ENCODE measurements at regions not wholly inside any gene's neighbourhood (a gene's known extent, or its start where the extent isn't known, plus 50 kb on each side); places are given as distances from the start of the nearest gene placed in this dataset.

GRCh38 chr17:13395346-13395745, 206.4 kb downstream of the HS3ST3A1 start:
- H3K27me3 Mint-ChIP-seq, result no peaks in the 10 kb centered on the region
- ATAC-seq (replicated peaks), result no peak
- DNase-seq, result no peak
- no peak overlapping the region for H3K27ac Mint-ChIP-seq
- no peaks in the 10 kb centered on the region for H3K9me3 Mint-ChIP-seq
- no peaks in the 10 kb centered on the region for H3K36me3 Mint-ChIP-seq
- H3K4me1 Mint-ChIP-seq, result no peaks in the 10 kb centered on the region
- no peak overlapping the region for H3K4me3 Mint-ChIP-seq

GRCh38 chr17:13393841-13394710, 207.7 kb downstream of the HS3ST3A1 start:
- Mint-ChIP-seq H3K9me3 (no peaks in the 10 kb centered on the region), H3K4me1 (no peaks in the 10 kb centered on the region), H3K36me3 (no peaks in the 10 kb centered on the region), H3K27me3 (no peaks in the 10 kb centered on the region), H3K4me3 (no peak overlapping the region), H3K27ac (no peak overlapping the region)
- ATAC-seq (replicated peaks), result no peak
- no peak for DNase-seq

DNA sequence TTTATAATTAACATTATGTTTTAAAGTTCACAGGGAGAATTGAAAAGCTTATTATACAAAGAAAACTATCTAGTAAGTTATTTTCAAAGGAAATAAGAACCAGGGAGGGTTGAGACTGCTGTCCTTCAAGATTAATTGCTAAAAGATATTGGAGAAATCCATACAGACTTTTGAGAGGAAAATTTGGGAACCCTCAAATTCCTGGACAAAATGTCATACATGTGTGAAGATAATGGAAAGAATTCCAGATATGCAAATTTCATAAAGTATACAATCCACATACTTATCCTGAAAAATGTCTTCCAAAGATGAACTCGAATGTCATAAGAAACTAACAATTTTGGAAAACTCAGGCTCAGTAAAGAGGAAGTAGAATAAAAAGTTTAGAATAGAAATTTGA, 213.8 kb downstream of the HS3ST3A1 start:
- ATAC-seq (replicated peaks), result no peak
- Mint-ChIP-seq H3K27me3 (no peaks in the 10 kb centered on the region), H3K4me3 (no peak overlapping the region), H3K36me3 (no peaks in the 10 kb centered on the region), H3K9me3 (no peaks in the 10 kb centered on the region), H3K4me1 (no peaks in the 10 kb centered on the region), H3K27ac (no peak overlapping the region)
- DNase-seq, result no peak

GRCh38 chr17:13387236-13387635, 214.5 kb downstream of the HS3ST3A1 start:
- no peaks in the 10 kb centered on the region for H3K4me1 Mint-ChIP-seq
- no peaks in the 10 kb centered on the region for H3K36me3 Mint-ChIP-seq
- no peaks in the 10 kb centered on the region for H3K9me3 Mint-ChIP-seq
- ATAC-seq (replicated peaks), result no peak
- H3K27me3 Mint-ChIP-seq, result no peaks in the 10 kb centered on the region
- DNase-seq, result no peak
- no peak overlapping the region for H3K27ac Mint-ChIP-seq
- H3K4me3 Mint-ChIP-seq, result no peak overlapping the region

GRCh38 chr17:13385481-13385911, 216.2 kb downstream of the HS3ST3A1 start:
- no peak for DNase-seq
- Mint-ChIP-seq H3K27me3 (no peaks in the 10 kb centered on the region), H3K27ac (no peak overlapping the region), H3K4me1 (no peaks in the 10 kb centered on the region), H3K9me3 (no peaks in the 10 kb centered on the region), H3K4me3 (no peak overlapping the region), H3K36me3 (no peaks in the 10 kb centered on the region)
- no peak for ATAC-seq (replicated peaks)

DNA sequence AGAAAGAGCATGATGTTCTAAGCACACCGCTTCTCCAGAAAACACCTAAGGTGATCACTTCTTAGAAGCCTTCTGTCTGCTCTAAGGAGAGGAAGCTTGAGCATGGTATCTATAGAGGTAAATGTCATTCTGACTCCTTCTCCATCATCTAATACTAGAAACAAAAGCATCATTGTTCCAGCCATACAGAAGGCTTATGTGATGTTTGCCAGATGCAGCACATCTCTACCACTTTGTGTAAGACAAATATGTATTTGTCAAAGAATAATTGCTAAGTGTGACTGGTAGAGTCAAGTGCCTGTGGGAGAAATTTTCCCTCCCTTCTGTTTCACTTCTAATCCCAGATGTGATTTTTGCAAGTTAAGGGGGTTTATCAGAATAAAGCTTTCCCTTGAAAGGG, 217.1 kb downstream of the HS3ST3A1 start:
- no peak for ATAC-seq (replicated peaks)
- H3K27me3 Mint-ChIP-seq, result no peaks in the 10 kb centered on the region

GRCh38 chr17:13378361-13378760, 223.4 kb downstream of the HS3ST3A1 start:
- no peak for ATAC-seq (replicated peaks)
- Mint-ChIP-seq H3K4me3 (no peak overlapping the region), H3K27ac (no peak overlapping the region), H3K9me3 (no peaks in the 10 kb centered on the region), H3K36me3 (no peaks in the 10 kb centered on the region), H3K27me3 (no peaks in the 10 kb centered on the region), H3K4me1 (no peaks in the 10 kb centered on the region)
- no peak for DNase-seq

More for the DNA sequence above, 217.1 kb downstream of the HS3ST3A1 start:
- Mint-ChIP-seq H3K27ac (no peak overlapping the region), H3K4me1 (no peaks in the 10 kb centered on the region), H3K4me3 (no peak overlapping the region), H3K9me3 (no peaks in the 10 kb centered on the region), H3K36me3 (no peaks in the 10 kb centered on the region)
- DNase-seq, result no peak

DNA sequence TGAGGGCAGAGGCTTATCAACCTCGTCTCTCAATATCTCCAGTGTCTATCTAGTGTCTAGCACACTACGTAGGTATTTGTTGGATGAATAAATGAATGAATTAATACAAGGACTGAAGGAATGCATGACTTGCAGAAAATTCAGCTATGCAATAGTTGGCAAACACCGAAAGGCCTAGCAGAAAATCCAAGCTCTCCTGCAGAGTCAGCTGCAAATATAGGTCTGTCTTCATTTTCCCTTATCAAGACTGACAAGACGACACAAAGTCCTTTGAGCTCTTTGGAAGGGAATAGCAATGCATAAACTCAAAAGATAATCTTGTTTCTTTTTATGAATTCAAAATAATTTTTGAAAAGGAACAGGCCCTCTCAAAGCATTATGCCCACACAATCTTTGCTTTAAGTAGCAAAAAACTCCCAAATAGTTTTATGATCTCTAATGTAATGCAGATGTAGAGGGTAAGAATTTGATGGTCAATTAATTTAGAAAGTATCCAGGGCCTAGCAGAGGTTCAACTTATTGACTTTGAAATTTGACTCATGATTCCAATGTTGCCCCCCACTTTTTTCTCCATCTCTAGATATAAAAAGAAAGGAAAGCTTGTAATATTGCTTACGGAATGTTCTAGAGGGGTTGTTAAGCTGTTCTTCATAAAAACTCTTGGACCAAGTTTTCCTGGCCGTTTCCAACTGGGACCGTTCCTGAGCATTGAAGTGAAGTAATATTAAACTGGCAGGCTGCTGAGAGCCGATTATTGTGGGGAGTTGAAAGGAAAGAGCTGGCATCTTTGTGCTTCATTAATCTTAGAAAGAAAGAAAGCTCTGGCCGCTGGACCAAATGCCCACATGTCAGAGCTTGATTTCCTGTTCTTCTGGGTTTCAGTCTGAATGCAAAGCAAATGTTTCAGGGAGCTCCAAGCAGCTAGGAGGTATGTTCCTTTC, 227.3 kb downstream of the HS3ST3A1 start:
- no peak for DNase-seq
- ATAC-seq (replicated peaks), result no peak
- H3K36me3 Mint-ChIP-seq, result no peaks in the 10 kb centered on the region
- H3K4me3 Mint-ChIP-seq, result no peak overlapping the region
- peaks cover 0 to under 1% of the 10 kb centered on the region in 2 donors for H3K27me3 Mint-ChIP-seq
- no peak overlapping the region for H3K27ac Mint-ChIP-seq
- H3K9me3 Mint-ChIP-seq, result no peaks in the 10 kb centered on the region
- no peaks in the 10 kb centered on the region for H3K4me1 Mint-ChIP-seq

GRCh38 chr17:13372432-13372831, 229.3 kb downstream of the HS3ST3A1 start:
- ATAC-seq (replicated peaks) (no peak), DNase-seq (no peak)
- H3K4me1 Mint-ChIP-seq, result no peaks in the 10 kb centered on the region
- H3K9me3 Mint-ChIP-seq, result peaks cover 0 to 2% of the 10 kb centered on the region in 2 donors
- H3K4me3 Mint-ChIP-seq, result no peak overlapping the region
- H3K27me3 Mint-ChIP-seq, result peaks cover 0 to 5% of the 10 kb centered on the region in 2 donors
- H3K27ac Mint-ChIP-seq, result no peak overlapping the region
- H3K36me3 Mint-ChIP-seq, result no peaks in the 10 kb centered on the region

GRCh38 chr17:13367154-13367553, 234.6 kb downstream of the HS3ST3A1 start:
- peaks cover 0 to 7% of the 10 kb centered on the region in 2 donors for H3K27me3 Mint-ChIP-seq
- no peak for DNase-seq

DNA sequence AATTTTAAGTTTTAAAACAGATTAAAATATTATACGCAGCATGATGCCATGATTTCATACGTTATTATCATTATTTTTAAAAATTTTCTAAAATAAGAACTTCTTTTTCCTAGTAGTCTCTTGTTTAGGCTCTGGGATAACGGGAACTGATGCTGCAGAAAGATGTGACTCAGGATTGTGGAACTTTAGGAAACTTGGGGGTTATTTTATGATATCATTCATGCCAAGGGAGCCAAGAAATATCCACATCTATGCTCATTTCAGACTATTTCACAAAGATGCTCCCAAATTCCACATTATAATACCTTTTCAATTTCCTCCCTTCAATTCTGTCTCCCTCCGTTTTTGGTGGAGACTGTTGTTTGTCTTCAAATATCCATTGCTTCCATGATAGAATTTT, 236.4 kb downstream of the HS3ST3A1 start:
- ATAC-seq (replicated peaks), result no peak
- H3K4me3 Mint-ChIP-seq, result no peak overlapping the region
- H3K4me1 Mint-ChIP-seq, result no peaks in the 10 kb centered on the region
- DNase-seq, result no peak
- H3K36me3 Mint-ChIP-seq, result no peaks in the 10 kb centered on the region
- no peak overlapping the region for H3K27ac Mint-ChIP-seq
- peaks cover 0 to 2% of the 10 kb centered on the region in 2 donors for H3K9me3 Mint-ChIP-seq
- H3K27me3 Mint-ChIP-seq, result peaks cover 0 to 14% of the 10 kb centered on the region in 2 donors

More at GRCh38 chr17:13367154-13367553, 234.6 kb downstream of the HS3ST3A1 start:
- Mint-ChIP-seq H3K27ac (no peak overlapping the region), H3K4me3 (no peak overlapping the region), H3K4me1 (no peaks in the 10 kb centered on the region), H3K9me3 (peaks cover 0 to 2% of the 10 kb centered on the region in 2 donors), H3K36me3 (no peaks in the 10 kb centered on the region)
- no peak for ATAC-seq (replicated peaks)

- Mint-ChIP-seq H3K27me3 (peaks cover 0 to 9% of the 10 kb centered on the region in 2 donors), H3K27ac (no peak overlapping the region), H3K4me3 (no peak overlapping the region), H3K9me3 (no peaks in the 10 kb centered on the region), H3K4me1 (no peaks in the 10 kb centered on the region), H3K36me3 (no peaks in the 10 kb centered on the region)
- no peak for ATAC-seq (replicated peaks)
- no peak for DNase-seq
Observed at GRCh38 chr17:13363771-13364170, 238.0 kb downstream of the HS3ST3A1 start.

DNA sequence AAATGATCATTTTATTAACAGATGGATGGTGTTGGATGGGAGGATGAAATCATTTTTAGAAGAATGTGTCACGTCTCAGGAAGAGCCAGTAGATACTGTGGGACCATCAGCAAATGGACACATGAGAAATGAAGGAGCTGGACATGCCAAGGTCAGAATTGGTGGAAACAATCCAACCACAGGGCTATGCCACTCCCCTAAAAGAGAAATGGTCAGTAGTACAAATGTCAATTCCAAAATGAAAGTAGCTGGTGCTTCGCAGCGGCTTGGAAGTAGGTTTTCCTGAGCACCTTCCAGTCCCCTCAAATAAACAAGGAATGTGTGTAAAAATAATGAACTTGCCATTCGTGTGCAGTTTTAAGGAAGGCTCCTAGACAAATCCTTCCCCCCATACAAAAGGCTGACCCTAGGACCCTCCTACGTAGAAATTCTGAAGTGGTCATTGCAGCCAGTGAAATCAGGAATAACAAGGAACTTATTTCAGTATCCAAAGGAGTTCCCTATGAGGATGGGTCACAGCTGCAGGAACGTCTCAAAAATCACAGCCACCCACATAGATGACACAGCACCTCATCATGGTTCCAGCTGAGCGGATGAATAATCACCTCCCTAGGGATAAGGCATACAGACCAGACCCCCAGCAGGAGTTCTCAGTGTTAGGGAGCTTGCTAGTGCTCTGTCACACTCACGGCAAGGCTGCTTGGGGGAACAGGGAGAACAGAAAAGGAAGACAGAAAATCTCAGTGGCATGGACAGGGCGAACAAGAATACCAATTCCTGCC, 239.2 kb downstream of the HS3ST3A1 start:
- Mint-ChIP-seq H3K4me3 (no peak overlapping the region), H3K36me3 (no peaks in the 10 kb centered on the region), H3K27ac (no peak overlapping the region), H3K9me3 (no peaks in the 10 kb centered on the region), H3K27me3 (peaks cover 0 to 9% of the 10 kb centered on the region in 2 donors), H3K4me1 (no peaks in the 10 kb centered on the region)
- no peak for DNase-seq
- no peak for ATAC-seq (replicated peaks)

DNA sequence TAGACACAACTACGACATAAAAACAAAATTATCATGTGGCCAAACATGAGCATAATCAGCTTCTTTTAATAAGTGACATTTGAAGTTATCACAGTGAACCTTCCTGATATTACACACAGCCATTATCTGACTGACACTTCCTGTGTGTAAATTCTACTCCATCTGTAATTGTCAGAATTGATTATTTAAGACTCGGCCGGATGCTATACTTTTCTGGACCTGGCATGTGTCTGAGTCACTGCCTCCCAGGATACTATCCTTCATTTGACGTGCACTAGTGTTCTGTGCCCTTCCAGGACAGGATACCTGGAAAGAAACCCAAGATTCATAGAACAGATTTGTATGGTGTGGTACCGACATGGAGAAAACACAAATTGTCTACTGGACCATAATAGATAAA, 242.0 kb downstream of the HS3ST3A1 start:
- H3K27ac Mint-ChIP-seq, result no peak overlapping the region
- ATAC-seq (replicated peaks) (no peak), DNase-seq (no peak)
- H3K4me1 Mint-ChIP-seq, result no peaks in the 10 kb centered on the region
- no peaks in the 10 kb centered on the region for H3K9me3 Mint-ChIP-seq
- H3K27me3 Mint-ChIP-seq, result peaks cover 0 to 9% of the 10 kb centered on the region in 2 donors
- H3K4me3 Mint-ChIP-seq, result no peak overlapping the region
- H3K36me3 Mint-ChIP-seq, result no peaks in the 10 kb centered on the region

Data from stimulated activated naive B cell treated with anti-CD40 and anti-IgM and Interleukin-4, amounts not matched to agents 10 μg/mL and 1 μg/mL and 100 μg/mL, for 72 hours (primary cell).